ENCODE measurements at regions not wholly inside any gene's neighbourhood (a gene's known extent, or its start where the extent isn't known, plus 50 kb on each side); places are given as distances from the start of the nearest gene placed in this dataset.

DNA sequence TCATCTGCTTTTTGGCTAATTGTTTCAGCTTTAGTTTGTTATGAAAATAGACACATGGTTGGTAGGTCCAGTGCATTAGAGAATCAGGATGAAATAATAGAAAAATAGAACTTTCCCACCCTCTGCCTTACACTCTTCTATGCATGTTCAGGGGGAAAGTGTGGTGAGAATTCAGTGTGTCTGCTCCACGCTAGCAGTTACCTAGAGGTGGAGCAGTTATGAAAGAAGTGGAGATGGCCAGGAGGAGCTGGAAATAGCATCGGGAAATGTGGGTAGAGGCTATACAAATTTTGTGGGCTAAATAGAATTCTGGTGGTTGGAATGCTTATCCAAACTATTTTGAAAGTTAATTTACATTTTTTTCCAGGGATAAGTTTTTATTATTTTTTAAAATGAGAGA, 91.4 kb upstream of the MAD2L1 start:
- no CpG with 5 or more reads among the region's 2 CpGs for WGBS, 2 donors (ENCODE audit: extremely low coverage in 2 of 2, insufficient read length in 2 of 2, insufficient replicate concordance in 1 of 2)
- no peak overlapping the region for H3K23ac ChIP-seq (ENCODE audit: low read depth, low read length, poor library complexity)
- no peak overlapping the region for H2BK5ac ChIP-seq (ENCODE audit: low read length)
- no peaks in the 10 kb centered on the region for H3K36me3 ChIP-seq (replicated peaks in 1 of 2; ENCODE audit: control insufficient read depth in 2 of 2, insufficient read depth in 2 of 2, low read length in 2 of 2)
- no peak overlapping the region for H3K9ac ChIP-seq (ENCODE audit: low read depth, low read length, poor library complexity)
- H3K4me1 ChIP-seq (ENCODE audit: control insufficient read depth in 2 of 2, insufficient read depth in 1 of 2, low read depth in 1 of 2, low read length in 2 of 2): peaks cover 0 to 14% of the 10 kb centered on the region in 2 donors
- no peak for DNase-seq (ENCODE audit: low spot score)
- H3K14ac ChIP-seq (ENCODE audit: low read length): no peak overlapping the region
- H3K27me3 ChIP-seq (ENCODE audit: control insufficient read depth in 3 of 3, insufficient read depth in 3 of 3, low read depth in 1 of 3, low read length in 3 of 3): no peaks in the 10 kb centered on the region
- no peaks in the 10 kb centered on the region for H3K79me1 ChIP-seq (ENCODE audit: low read depth, low read length)
- H4K91ac ChIP-seq (ENCODE audit: low read depth, low read length, poor library complexity): no peak overlapping the region
- H3K9me3 ChIP-seq (replicated peaks in 1 of 2; ENCODE audit: control insufficient read depth in 2 of 2, insufficient read depth in 1 of 2, low read depth in 1 of 2, low read length in 2 of 2): no peaks in the 10 kb centered on the region
- H2BK120ac ChIP-seq (ENCODE audit: low read depth, low read length): no peak overlapping the region
- H2BK12ac ChIP-seq (ENCODE audit: low read length): no peak overlapping the region
- H4K8ac ChIP-seq (ENCODE audit: low read depth, low read length): no peak overlapping the region
- no peak overlapping the region for H2BK15ac ChIP-seq (ENCODE audit: low read length)
- H3K4me3 ChIP-seq (ENCODE audit: low read length in 2 of 2): no peak overlapping the region
- H3K4ac ChIP-seq (ENCODE audit: low read length): no peak overlapping the region
- H2AFZ ChIP-seq (ENCODE audit: low read length): peak overlapping the region; percentile 17
- no peak overlapping the region for H3K4me2 ChIP-seq (ENCODE audit: insufficient read depth, low read length, poor library complexity, severe bottlenecking)
- no peak overlapping the region for H3K18ac ChIP-seq (ENCODE audit: low read length)
- H2AK5ac ChIP-seq (ENCODE audit: low read depth, low read length): no peak overlapping the region
- H3K27ac ChIP-seq (replicated peaks; ENCODE audit: low read length): no peak overlapping the region

DNA sequence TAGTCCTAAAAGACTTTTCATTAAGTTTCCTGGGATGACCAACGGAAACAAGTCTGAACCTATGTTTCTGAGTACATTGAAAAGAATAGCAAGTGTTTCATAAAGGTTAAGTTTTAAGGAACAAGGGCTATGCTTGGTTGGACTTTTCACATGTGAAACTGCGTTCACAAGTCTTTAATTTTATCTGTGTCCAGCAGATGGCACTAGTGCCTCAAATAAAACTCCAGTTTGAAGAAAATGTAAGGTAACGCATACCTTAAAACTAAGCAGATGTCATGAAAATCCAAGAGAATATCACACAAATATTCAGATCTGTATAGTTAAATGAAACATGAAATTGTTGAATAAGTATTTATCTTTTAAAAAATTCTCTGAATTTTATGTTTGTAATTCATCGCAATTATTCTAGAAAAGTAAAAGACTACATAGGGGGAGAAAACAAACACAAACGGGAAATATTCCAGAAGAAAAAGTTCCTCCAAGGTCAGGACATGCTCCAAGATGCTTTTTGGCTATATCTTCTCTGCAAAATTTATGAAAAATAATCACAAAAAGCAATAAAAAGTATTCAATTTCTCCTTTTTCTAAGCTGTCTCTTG, 89.6 kb upstream of the MAD2L1 start:
- Histone ChIP-seq H3K9ac (ENCODE audit: low read depth, low read length, poor library complexity) (no peak overlapping the region), H3K36me3 (replicated peaks in 1 of 2; ENCODE audit: control insufficient read depth in 2 of 2, insufficient read depth in 2 of 2, low read length in 2 of 2) (no peaks in the 10 kb centered on the region), H2AK5ac (ENCODE audit: low read depth, low read length) (no peak overlapping the region), H2BK5ac (ENCODE audit: low read length) (no peak overlapping the region), H3K27me3 (ENCODE audit: control insufficient read depth in 3 of 3, insufficient read depth in 3 of 3, low read depth in 1 of 3, low read length in 3 of 3) (no peaks in the 10 kb centered on the region), H2AFZ (ENCODE audit: low read length) (peak overlapping the region; percentile 71), H3K27ac (replicated peaks; ENCODE audit: low read length) (no peak overlapping the region), H3K18ac (ENCODE audit: low read length) (no peak overlapping the region), H3K4me3 (ENCODE audit: low read length in 2 of 2) (no peak overlapping the region), H3K4me2 (ENCODE audit: insufficient read depth, low read length, poor library complexity, severe bottlenecking) (no peak overlapping the region), H3K14ac (ENCODE audit: low read length) (no peak overlapping the region), H4K91ac (ENCODE audit: low read depth, low read length, poor library complexity) (no peak overlapping the region), H2BK120ac (ENCODE audit: low read depth, low read length) (no peak overlapping the region), H3K9me3 (replicated peaks in 1 of 2; ENCODE audit: control insufficient read depth in 2 of 2, insufficient read depth in 1 of 2, low read depth in 1 of 2, low read length in 2 of 2) (no peaks in the 10 kb centered on the region), H4K8ac (ENCODE audit: low read depth, low read length) (no peak overlapping the region), H2BK12ac (ENCODE audit: low read length) (no peak overlapping the region), H3K23ac (ENCODE audit: low read depth, low read length, poor library complexity) (no peak overlapping the region), H3K4me1 (ENCODE audit: control insufficient read depth in 2 of 2, insufficient read depth in 1 of 2, low read depth in 1 of 2, low read length in 2 of 2) (peaks cover 0 to 14% of the 10 kb centered on the region in 2 donors), H2BK15ac (ENCODE audit: low read length) (no peak overlapping the region), H3K4ac (ENCODE audit: low read length) (no peak overlapping the region), H3K79me1 (ENCODE audit: low read depth, low read length) (no peaks in the 10 kb centered on the region)
- peak; percentile 69 for DNase-seq (ENCODE audit: low spot score)
- no CpG with 5 or more reads among the region's 5 CpGs for WGBS, 2 donors (ENCODE audit: extremely low coverage in 2 of 2, insufficient read length in 2 of 2, insufficient replicate concordance in 1 of 2)

DNA sequence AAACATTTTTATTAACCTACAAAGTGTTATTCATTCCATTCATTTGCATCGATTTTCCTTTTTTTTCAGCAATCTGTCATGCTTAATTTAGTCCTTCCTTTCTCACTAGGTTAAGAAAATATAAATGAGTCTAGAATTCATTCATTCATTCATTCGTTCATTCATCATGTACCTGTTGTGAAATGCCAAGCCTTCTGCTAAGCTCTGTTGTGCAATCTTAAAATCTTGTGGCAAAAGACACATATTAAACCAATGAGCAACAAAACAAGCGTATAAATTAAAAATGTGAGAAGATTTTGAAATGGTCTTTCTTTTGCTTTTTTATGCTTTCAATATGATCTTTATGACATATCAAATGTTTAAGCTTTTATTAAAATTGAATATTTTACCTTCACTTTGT, 88.6 kb upstream of the MAD2L1 start:
- H2BK12ac ChIP-seq (ENCODE audit: low read length): no peak overlapping the region
- no CpG with 5 or more reads among the region's 3 CpGs for WGBS, 2 donors (ENCODE audit: extremely low coverage in 2 of 2, insufficient read length in 2 of 2, insufficient replicate concordance in 1 of 2)
- H3K4ac ChIP-seq (ENCODE audit: low read length): no peak overlapping the region
- no peaks in the 10 kb centered on the region for H3K9me3 ChIP-seq (replicated peaks in 1 of 2; ENCODE audit: control insufficient read depth in 2 of 2, insufficient read depth in 1 of 2, low read depth in 1 of 2, low read length in 2 of 2)
- peaks cover 0 to 14% of the 10 kb centered on the region in 2 donors for H3K4me1 ChIP-seq (ENCODE audit: control insufficient read depth in 2 of 2, insufficient read depth in 1 of 2, low read depth in 1 of 2, low read length in 2 of 2)
- no peaks in the 10 kb centered on the region for H3K27me3 ChIP-seq (ENCODE audit: control insufficient read depth in 3 of 3, insufficient read depth in 3 of 3, low read depth in 1 of 3, low read length in 3 of 3)
- no peak overlapping the region for H3K23ac ChIP-seq (ENCODE audit: low read depth, low read length, poor library complexity)
- H2AK5ac ChIP-seq (ENCODE audit: low read depth, low read length): no peak overlapping the region
- H3K4me2 ChIP-seq (ENCODE audit: insufficient read depth, low read length, poor library complexity, severe bottlenecking): no peak overlapping the region
- H3K18ac ChIP-seq (ENCODE audit: low read length): no peak overlapping the region
- H2BK15ac ChIP-seq (ENCODE audit: low read length): no peak overlapping the region
- no peak overlapping the region for H3K4me3 ChIP-seq (ENCODE audit: low read length in 2 of 2)
- H3K9ac ChIP-seq (ENCODE audit: low read depth, low read length, poor library complexity): no peak overlapping the region
- H3K14ac ChIP-seq (ENCODE audit: low read length): no peak overlapping the region
- no peak overlapping the region for H2BK120ac ChIP-seq (ENCODE audit: low read depth, low read length)
- no peak overlapping the region for H2AFZ ChIP-seq (ENCODE audit: low read length)
- no peak overlapping the region for H2BK5ac ChIP-seq (ENCODE audit: low read length)
- DNase-seq (ENCODE audit: low spot score): no peak
- no peaks in the 10 kb centered on the region for H3K79me1 ChIP-seq (ENCODE audit: low read depth, low read length)
- no peaks in the 10 kb centered on the region for H3K36me3 ChIP-seq (replicated peaks in 1 of 2; ENCODE audit: control insufficient read depth in 2 of 2, insufficient read depth in 2 of 2, low read length in 2 of 2)
- H4K8ac ChIP-seq (ENCODE audit: low read depth, low read length): no peak overlapping the region
- H3K27ac ChIP-seq (replicated peaks; ENCODE audit: low read length): no peak overlapping the region
- H4K91ac ChIP-seq (ENCODE audit: low read depth, low read length, poor library complexity): no peak overlapping the region

DNA sequence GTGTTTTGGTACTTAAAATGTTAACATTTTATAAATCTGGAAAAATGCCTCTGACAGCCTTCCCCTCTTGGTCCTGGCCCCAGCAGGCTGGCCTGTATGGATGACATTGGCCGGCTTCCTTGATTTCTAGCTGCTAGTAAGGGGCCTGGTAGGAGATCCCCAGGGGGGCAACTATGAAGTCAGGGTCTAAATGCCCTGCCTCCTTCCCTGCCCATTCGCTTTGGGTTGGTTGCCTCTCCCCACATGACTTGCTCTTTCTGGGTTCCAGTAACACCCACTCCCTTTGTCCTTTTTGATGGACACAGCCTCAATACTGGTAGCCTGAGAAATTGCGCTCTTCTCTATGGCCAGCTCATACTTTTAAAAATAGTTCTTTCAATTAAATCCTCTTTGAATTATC, 78.0 kb upstream of the MAD2L1 start:
- H3K4ac ChIP-seq (ENCODE audit: low read length): no peak overlapping the region
- no peak overlapping the region for H3K18ac ChIP-seq (ENCODE audit: low read length)
- H2BK120ac ChIP-seq (ENCODE audit: low read depth, low read length): no peak overlapping the region
- no peaks in the 10 kb centered on the region for H3K79me1 ChIP-seq (ENCODE audit: low read depth, low read length)
- no peak overlapping the region for H3K9ac ChIP-seq (ENCODE audit: low read depth, low read length, poor library complexity)
- no peak overlapping the region for H4K8ac ChIP-seq (ENCODE audit: low read depth, low read length)
- no peak overlapping the region for H3K23ac ChIP-seq (ENCODE audit: low read depth, low read length, poor library complexity)
- no peak overlapping the region for H4K91ac ChIP-seq (ENCODE audit: low read depth, low read length, poor library complexity)
- H3K4me2 ChIP-seq (ENCODE audit: insufficient read depth, low read length, poor library complexity, severe bottlenecking): no peak overlapping the region
- H2AK5ac ChIP-seq (ENCODE audit: low read depth, low read length): no peak overlapping the region
- no CpG with 5 or more reads among the region's 3 CpGs for WGBS, 2 donors (ENCODE audit: extremely low coverage in 2 of 2, insufficient read length in 2 of 2, insufficient replicate concordance in 1 of 2)
- H2BK5ac ChIP-seq (ENCODE audit: low read length): no peak overlapping the region
- H2AFZ ChIP-seq (ENCODE audit: low read length): peak overlapping the region; percentile 4
- H3K4me3 ChIP-seq (ENCODE audit: low read length in 2 of 2): no peak overlapping the region
- no peaks in the 10 kb centered on the region for H3K36me3 ChIP-seq (replicated peaks in 1 of 2; ENCODE audit: control insufficient read depth in 2 of 2, insufficient read depth in 2 of 2, low read length in 2 of 2)
- H2BK15ac ChIP-seq (ENCODE audit: low read length): no peak overlapping the region
- H3K27me3 ChIP-seq (ENCODE audit: control insufficient read depth in 3 of 3, insufficient read depth in 3 of 3, low read depth in 1 of 3, low read length in 3 of 3): no peaks in the 10 kb centered on the region
- no peak overlapping the region for H2BK12ac ChIP-seq (ENCODE audit: low read length)
- no peak for DNase-seq (ENCODE audit: low spot score)
- H3K4me1 ChIP-seq (ENCODE audit: control insufficient read depth in 2 of 2, insufficient read depth in 1 of 2, low read depth in 1 of 2, low read length in 2 of 2): no peaks in the 10 kb centered on the region
- no peak overlapping the region for H3K27ac ChIP-seq (replicated peaks; ENCODE audit: low read length)
- H3K9me3 ChIP-seq (replicated peaks in 1 of 2; ENCODE audit: control insufficient read depth in 2 of 2, insufficient read depth in 1 of 2, low read depth in 1 of 2, low read length in 2 of 2): no peaks in the 10 kb centered on the region
- no peak overlapping the region for H3K14ac ChIP-seq (ENCODE audit: low read length)
